WTC11 (cell line): ENCODE measurements at regions not wholly inside any gene's neighbourhood (a gene's known extent, or its start where the extent isn't known, plus 50 kb on each side); places are given as distances from the start of the nearest gene placed in this dataset.

Source experiments
- MAX ChIP-seq: sonication (generic); formaldehyde crosslinking; IDR thresholded peaks from 2 replicates; pipeline ENCODE4 v1.8.0; 2022; ENCODE audit warnings: mild to moderate bottlenecking, missing genetic modification reagents
- USF2 ChIP-seq: sonication (generic); formaldehyde crosslinking; IDR thresholded peaks from 2 replicates; pipeline ENCODE4 v1.8.1; 2023; ENCODE audit warnings: mild to moderate bottlenecking, missing genetic modification reagents, moderate library complexity

GRCh38 chr5:17895288-17896033 is 261.2 kb downstream of the TAF11L14 start:
- no peak for TF ChIP-seq USF2 (CRISPR knock-in tag)
- TF ChIP-seq MAX (CRISPR knock-in tag), result no peak
